GM23338 (cell line): ENCODE measurements at regions not wholly inside any gene's neighbourhood (a gene's known extent, or its start where the extent isn't known, plus 50 kb on each side); places are given as distances from the start of the nearest gene placed in this dataset.
A peak's percentile ranks its signal among the peaks of the same experiment; 100 is the strongest.

ENCODE experiments used
- ATAC-seq: fragments of 200-7000 bp; cut with Tn5 transposase; 3 replicates; pipeline ENCODE4 v1.9.1; 2020
- DNase-seq: peaks from one replicate; pipeline ENCODE4 v3.0.0-alpha.2; 2015; ENCODE audit warnings: low spot score
- H2AFZ ChIP-seq: fragments of 200-600 bp; sonication (generic); 2 replicates; pipeline ENCODE4 v1.8.0; 2016; ENCODE audit warnings: antibody characterized with exemption, mild to moderate bottlenecking, moderate library complexity
- H3F3A ChIP-seq: fragments of 200-600 bp; sonication (generic); replicated peaks from 2 replicates; pipeline ENCODE4 v1.8.0; 2017; ENCODE audit warnings: antibody characterized with exemption, mixed run types, low read depth
- H3K27ac ChIP-seq: fragments of 200-600 bp; sonication (generic); 2 replicates; pipeline ENCODE4 v1.6.1; 2016; ENCODE audit warnings: low read depth
- H3K27me3 ChIP-seq: fragments of 200-600 bp; sonication (generic); 2 replicates; pipeline ENCODE4 v1.8.0; 2016; ENCODE audit warnings: mild to moderate bottlenecking, mixed run types, moderate library complexity; ENCODE audit not compliant: insufficient read depth
- H3K36me3 ChIP-seq: fragments of 200-600 bp; sonication (generic); 2 replicates; pipeline ENCODE4 v1.8.0; 2016; ENCODE audit warnings: mild to moderate bottlenecking; ENCODE audit not compliant: insufficient read depth
- H3K4me1 ChIP-seq: fragments of 200-600 bp; sonication (generic); 2 replicates; pipeline ENCODE4 v1.8.0; 2016; ENCODE audit warnings: mild to moderate bottlenecking, moderate library complexity; ENCODE audit not compliant: insufficient read depth
- H3K4me2 ChIP-seq: fragments of 200-600 bp; sonication (generic); 2 replicates; pipeline ENCODE4 v1.7.1; 2017; ENCODE audit warnings: mixed run types
- H3K4me3 ChIP-seq: fragments of 200-600 bp; sonication (generic); 2 replicates; pipeline ENCODE4 v1.6.1; 2016; ENCODE audit warnings: mixed run types
- H3K79me2 ChIP-seq: fragments of 200-600 bp; sonication (generic); replicated peaks from 2 replicates; pipeline ENCODE4 v1.8.0; 2017; ENCODE audit warnings: mild to moderate bottlenecking; ENCODE audit not compliant: insufficient read depth
- H3K9me2 ChIP-seq: fragments of 200-600 bp; sonication (generic); 2 replicates; pipeline ENCODE4 v1.8.0; 2017; ENCODE audit not compliant: insufficient read depth
- H4K20me1 ChIP-seq: fragments of 200-600 bp; sonication (generic); replicated peaks from 2 replicates; pipeline ENCODE4 v1.8.0; 2017; ENCODE audit warnings: mild to moderate bottlenecking; ENCODE audit not compliant: insufficient read depth
- H3K27ac Mint-ChIP-seq: 2 replicates; pipeline ENCODE4 v1.8.0; 2020; ENCODE audit warnings: inconsistent platforms, mild to moderate bottlenecking, moderate library complexity, mixed read lengths
- H3K27me3 Mint-ChIP-seq: 3 replicates; pipeline ENCODE4 v1.8.0; 2022; ENCODE audit warnings: low read depth, mild to moderate bottlenecking, moderate library complexity, mixed read lengths, inconsistent platforms; ENCODE audit not compliant: insufficient read depth, poor library complexity
- H3K36me3 Mint-ChIP-seq: 3 replicates; pipeline ENCODE4 v1.8.0; 2021; ENCODE audit warnings: low read depth, mild to moderate bottlenecking, inconsistent platforms, moderate library complexity, mixed read lengths
- H3K4me1 Mint-ChIP-seq: 3 replicates; pipeline ENCODE4 v1.8.0; 2020; ENCODE audit warnings: mild to moderate bottlenecking, inconsistent platforms, mixed read lengths
- H3K4me3 Mint-ChIP-seq: 3 replicates; pipeline ENCODE4 v1.8.0; 2021; ENCODE audit warnings: moderate library complexity, mild to moderate bottlenecking, inconsistent platforms, mixed read lengths
- H3K9me3 Mint-ChIP-seq: 3 replicates; pipeline ENCODE4 v1.8.0; 2020; ENCODE audit warnings: moderate library complexity, mild to moderate bottlenecking, inconsistent platforms, mixed read lengths
- CREB1 ChIP-seq: fragments of 250-450 bp; sonication (Bioruptor Pico); IDR thresholded peaks from 2 replicates; pipeline ENCODE4 v1.5.0; 2020; ENCODE audit warnings: low read depth, mild to moderate bottlenecking, moderate library complexity
- EZH2 ChIP-seq: fragments of 200-600 bp; sonication (generic); IDR thresholded peaks from one replicate; pipeline ENCODE4 v1.8.0; 2017; ENCODE audit warnings: antibody characterized with exemption, mild to moderate bottlenecking, low read depth; ENCODE audit not compliant: unreplicated experiment
- EZH2phosphoT487 ChIP-seq: fragments of 200-600 bp; sonication (generic); IDR thresholded peaks from one replicate; pipeline ENCODE4 v1.8.1; 2018; ENCODE audit warnings: antibody characterized with exemption; ENCODE audit not compliant: unreplicated experiment
- JUNB ChIP-seq: IDR thresholded peaks from one replicate; pipeline ENCODE4 v1.6.1; 2016; ENCODE audit warnings: antibody characterized with exemption; ENCODE audit not compliant: unreplicated experiment
- NANOG ChIP-seq: IDR thresholded peaks from 2 replicates; pipeline ENCODE4 v1.6.1; 2016; ENCODE audit warnings: antibody characterized with exemption, borderline replicate concordance
- POLR2AphosphoS5 ChIP-seq: IDR thresholded peaks from 2 replicates; pipeline ENCODE4 v1.6.1; 2016; ENCODE audit warnings: antibody characterized with exemption, low read depth
- STAT1 ChIP-seq: IDR thresholded peaks from one replicate; pipeline ENCODE4 v1.6.1; 2016; ENCODE audit warnings: antibody characterized with exemption; ENCODE audit not compliant: unreplicated experiment
- ZNF114 ChIP-seq: fragments of 250-450 bp; sonication (Bioruptor Pico); IDR thresholded peaks from 2 replicates; pipeline ENCODE4 v1.5.0; 2020; ENCODE audit warnings: mild to moderate bottlenecking, moderate library complexity
- ZNF331 ChIP-seq: fragments of 250-450 bp; sonication (Bioruptor Pico); IDR thresholded peaks from 2 replicates; pipeline ENCODE4 v1.5.0; 2020; ENCODE audit warnings: low read depth, mild to moderate bottlenecking, moderate library complexity
- TF ChIP-seq, protein P1 (sequence below), 2 experiments: fragments of 200-600 bp in 1 of 2; sonication (generic) in 1 of 2; conservative IDR thresholded peaks; 2 replicates each; pipeline versions ENCODE4 v1.5.1 to v1.6.1; 2016 to 2017; ENCODE audit warnings: antibody characterized with exemption in 2 of 2, low read depth in 2 of 2, mild to moderate bottlenecking in 2 of 2, moderate library complexity in 1 of 2
- TF ChIP-seq, protein P2 (sequence below): fragments of 250-450 bp; sonication (Bioruptor Pico); IDR thresholded peaks from 2 replicates; pipeline ENCODE4 v1.5.0; 2020; ENCODE audit warnings: mild to moderate bottlenecking, moderate library complexity
- TF ChIP-seq, protein P3 (sequence below): IDR thresholded peaks from one replicate; pipeline ENCODE4 v1.6.1; 2018; ENCODE audit warnings: antibody characterized with exemption; ENCODE audit not compliant: unreplicated experiment
- TF ChIP-seq, protein P4 (sequence below): IDR thresholded peaks from 2 replicates; pipeline ENCODE4 v1.6.1; 2016; ENCODE audit warnings: antibody characterized with exemption

DNA sequence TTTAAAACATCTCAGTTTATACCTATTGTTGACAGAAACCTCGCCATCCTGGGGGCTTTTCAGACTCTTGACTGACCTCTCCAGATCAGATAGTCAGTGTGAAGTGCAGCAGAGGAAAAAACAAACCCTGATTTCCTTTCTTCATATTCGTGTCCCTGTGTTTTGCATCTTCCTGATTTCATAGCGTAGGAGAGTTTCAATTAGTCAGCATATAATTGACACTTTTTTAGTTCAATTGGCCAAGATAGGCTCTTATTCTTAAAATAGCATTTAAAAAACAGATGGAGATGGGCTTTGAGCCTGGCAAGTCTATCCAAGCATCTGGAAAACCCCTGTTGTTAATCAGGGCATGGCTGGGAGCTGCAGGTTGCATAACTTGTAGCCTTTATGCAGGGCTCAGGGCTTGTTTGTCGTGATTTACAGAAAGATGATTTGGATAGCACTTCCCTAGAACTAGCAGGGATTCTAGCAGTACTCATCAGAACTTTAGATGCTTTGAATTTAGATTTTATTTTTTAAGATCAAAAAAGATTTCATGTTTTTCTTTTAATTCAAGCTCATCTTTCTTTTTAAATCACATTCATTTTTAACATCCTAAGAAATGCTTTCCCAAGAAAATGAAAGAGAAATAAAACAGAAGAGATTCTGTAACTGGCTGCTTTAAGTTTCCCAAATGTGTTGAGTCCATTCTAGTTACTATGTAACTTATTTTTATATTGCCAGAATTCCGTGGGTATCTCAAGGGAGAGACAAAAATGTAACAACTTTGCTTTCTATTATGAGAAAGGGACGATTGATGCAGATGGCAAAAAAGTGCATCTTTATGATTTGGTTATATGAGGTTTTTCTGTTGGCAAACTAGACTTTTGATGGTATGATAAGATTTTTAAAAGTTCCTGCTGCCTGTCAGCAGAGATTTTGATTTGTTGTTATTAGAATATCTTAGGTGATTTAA lies 270.8 kb upstream of the FZD8 start:
- no peak overlapping the region for H3K27ac ChIP-seq
- no peak overlapping the region for H3K27ac Mint-ChIP-seq

More for the DNA sequence above, 270.8 kb upstream of the FZD8 start:
- Mint-ChIP-seq H3K27me3 (no peaks in the 10 kb centered on the region), H3K4me3 (no peak overlapping the region), H3K9me3 (no peaks in the 10 kb centered on the region), H3K36me3 (no peaks in the 10 kb centered on the region), H3K4me1 (peaks cover 26% of the 10 kb centered on the region)
- ATAC-seq (peak; percentile 50), DNase-seq (peak; percentile 39)
- H3K27me3 ChIP-seq: no peaks in the 10 kb centered on the region
- H3K9me2 ChIP-seq: no peaks in the 10 kb centered on the region
- no peaks in the 10 kb centered on the region for H3F3A ChIP-seq
- no peaks in the 10 kb centered on the region for H3K36me3 ChIP-seq
- no peaks in the 10 kb centered on the region for H4K20me1 ChIP-seq
- H3K4me1 ChIP-seq: peaks cover 3% of the 10 kb centered on the region; the same call in 1 of the 2 replicates
- TF ChIP-seq POLR2AphosphoS5 (no peak), EZH2 (no peak), EZH2phosphoT487 (no peak), ZNF114 (CRISPR knock-in tag) (no peak), JUNB (no peak), NANOG (no peak), CREB1 (CRISPR knock-in tag) (no peak), ZNF331 (CRISPR knock-in tag) (no peak), STAT1 (no peak)
- TF ChIP-seq, protein P1, sequence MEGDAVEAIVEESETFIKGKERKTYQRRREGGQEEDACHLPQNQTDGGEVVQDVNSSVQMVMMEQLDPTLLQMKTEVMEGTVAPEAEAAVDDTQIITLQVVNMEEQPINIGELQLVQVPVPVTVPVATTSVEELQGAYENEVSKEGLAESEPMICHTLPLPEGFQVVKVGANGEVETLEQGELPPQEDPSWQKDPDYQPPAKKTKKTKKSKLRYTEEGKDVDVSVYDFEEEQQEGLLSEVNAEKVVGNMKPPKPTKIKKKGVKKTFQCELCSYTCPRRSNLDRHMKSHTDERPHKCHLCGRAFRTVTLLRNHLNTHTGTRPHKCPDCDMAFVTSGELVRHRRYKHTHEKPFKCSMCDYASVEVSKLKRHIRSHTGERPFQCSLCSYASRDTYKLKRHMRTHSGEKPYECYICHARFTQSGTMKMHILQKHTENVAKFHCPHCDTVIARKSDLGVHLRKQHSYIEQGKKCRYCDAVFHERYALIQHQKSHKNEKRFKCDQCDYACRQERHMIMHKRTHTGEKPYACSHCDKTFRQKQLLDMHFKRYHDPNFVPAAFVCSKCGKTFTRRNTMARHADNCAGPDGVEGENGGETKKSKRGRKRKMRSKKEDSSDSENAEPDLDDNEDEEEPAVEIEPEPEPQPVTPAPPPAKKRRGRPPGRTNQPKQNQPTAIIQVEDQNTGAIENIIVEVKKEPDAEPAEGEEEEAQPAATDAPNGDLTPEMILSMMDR (conservative IDR thresholded peaks at IDR 0.05; ENCODE audit: low read depth in 2 of 2): no peak
- TF ChIP-seq, protein P2, sequence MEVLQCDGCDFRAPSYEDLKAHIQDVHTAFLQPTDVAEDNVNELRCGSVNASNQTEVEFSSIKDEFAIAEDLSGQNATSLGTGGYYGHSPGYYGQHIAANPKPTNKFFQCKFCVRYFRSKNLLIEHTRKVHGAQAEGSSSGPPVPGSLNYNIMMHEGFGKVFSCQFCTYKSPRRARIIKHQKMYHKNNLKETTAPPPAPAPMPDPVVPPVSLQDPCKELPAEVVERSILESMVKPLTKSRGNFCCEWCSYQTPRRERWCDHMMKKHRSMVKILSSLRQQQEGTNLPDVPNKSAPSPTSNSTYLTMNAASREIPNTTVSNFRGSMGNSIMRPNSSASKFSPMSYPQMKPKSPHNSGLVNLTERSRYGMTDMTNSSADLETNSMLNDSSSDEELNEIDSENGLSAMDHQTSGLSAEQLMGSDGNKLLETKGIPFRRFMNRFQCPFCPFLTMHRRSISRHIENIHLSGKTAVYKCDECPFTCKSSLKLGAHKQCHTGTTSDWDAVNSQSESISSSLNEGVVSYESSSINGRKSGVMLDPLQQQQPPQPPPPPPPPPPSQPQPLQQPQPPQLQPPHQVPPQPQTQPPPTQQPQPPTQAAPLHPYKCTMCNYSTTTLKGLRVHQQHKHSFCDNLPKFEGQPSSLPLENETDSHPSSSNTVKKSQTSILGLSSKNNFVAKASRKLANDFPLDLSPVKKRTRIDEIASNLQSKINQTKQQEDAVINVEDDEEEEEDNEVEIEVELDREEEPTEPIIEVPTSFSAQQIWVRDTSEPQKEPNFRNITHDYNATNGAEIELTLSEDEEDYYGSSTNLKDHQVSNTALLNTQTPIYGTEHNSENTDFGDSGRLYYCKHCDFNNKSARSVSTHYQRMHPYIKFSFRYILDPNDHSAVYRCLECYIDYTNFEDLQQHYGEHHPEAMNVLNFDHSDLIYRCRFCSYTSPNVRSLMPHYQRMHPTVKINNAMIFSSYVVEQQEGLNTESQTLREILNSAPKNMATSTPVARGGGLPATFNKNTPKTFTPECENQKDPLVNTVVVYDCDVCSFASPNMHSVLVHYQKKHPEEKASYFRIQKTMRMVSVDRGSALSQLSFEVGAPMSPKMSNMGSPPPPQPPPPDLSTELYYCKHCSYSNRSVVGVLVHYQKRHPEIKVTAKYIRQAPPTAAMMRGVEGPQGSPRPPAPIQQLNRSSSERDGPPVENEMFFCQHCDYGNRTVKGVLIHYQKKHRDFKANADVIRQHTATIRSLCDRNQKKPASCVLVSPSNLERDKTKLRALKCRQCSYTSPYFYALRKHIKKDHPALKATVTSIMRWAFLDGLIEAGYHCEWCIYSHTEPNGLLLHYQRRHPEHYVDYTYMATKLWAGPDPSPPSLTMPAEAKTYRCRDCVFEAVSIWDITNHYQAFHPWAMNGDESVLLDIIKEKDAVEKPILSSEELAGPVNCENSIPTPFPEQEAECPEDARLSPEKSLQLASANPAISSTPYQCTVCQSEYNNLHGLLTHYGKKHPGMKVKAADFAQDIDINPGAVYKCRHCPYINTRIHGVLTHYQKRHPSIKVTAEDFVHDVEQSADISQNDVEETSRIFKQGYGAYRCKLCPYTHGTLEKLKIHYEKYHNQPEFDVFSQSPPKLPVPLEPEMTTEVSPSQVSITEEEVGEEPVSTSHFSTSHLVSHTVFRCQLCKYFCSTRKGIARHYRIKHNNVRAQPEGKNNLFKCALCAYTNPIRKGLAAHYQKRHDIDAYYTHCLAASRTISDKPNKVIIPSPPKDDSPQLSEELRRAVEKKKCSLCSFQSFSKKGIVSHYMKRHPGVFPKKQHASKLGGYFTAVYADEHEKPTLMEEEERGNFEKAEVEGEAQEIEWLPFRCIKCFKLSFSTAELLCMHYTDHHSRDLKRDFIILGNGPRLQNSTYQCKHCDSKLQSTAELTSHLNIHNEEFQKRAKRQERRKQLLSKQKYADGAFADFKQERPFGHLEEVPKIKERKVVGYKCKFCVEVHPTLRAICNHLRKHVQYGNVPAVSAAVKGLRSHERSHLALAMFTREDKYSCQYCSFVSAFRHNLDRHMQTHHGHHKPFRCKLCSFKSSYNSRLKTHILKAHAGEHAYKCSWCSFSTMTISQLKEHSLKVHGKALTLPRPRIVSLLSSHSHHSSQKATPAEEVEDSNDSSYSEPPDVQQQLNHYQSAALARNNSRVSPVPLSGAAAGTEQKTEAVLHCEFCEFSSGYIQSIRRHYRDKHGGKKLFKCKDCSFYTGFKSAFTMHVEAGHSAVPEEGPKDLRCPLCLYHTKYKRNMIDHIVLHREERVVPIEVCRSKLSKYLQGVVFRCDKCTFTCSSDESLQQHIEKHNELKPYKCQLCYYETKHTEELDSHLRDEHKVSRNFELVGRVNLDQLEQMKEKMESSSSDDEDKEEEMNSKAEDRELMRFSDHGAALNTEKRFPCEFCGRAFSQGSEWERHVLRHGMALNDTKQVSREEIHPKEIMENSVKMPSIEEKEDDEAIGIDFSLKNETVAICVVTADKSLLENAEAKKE (CRISPR knock-in tag): no peak
- TF ChIP-seq, protein P3, sequence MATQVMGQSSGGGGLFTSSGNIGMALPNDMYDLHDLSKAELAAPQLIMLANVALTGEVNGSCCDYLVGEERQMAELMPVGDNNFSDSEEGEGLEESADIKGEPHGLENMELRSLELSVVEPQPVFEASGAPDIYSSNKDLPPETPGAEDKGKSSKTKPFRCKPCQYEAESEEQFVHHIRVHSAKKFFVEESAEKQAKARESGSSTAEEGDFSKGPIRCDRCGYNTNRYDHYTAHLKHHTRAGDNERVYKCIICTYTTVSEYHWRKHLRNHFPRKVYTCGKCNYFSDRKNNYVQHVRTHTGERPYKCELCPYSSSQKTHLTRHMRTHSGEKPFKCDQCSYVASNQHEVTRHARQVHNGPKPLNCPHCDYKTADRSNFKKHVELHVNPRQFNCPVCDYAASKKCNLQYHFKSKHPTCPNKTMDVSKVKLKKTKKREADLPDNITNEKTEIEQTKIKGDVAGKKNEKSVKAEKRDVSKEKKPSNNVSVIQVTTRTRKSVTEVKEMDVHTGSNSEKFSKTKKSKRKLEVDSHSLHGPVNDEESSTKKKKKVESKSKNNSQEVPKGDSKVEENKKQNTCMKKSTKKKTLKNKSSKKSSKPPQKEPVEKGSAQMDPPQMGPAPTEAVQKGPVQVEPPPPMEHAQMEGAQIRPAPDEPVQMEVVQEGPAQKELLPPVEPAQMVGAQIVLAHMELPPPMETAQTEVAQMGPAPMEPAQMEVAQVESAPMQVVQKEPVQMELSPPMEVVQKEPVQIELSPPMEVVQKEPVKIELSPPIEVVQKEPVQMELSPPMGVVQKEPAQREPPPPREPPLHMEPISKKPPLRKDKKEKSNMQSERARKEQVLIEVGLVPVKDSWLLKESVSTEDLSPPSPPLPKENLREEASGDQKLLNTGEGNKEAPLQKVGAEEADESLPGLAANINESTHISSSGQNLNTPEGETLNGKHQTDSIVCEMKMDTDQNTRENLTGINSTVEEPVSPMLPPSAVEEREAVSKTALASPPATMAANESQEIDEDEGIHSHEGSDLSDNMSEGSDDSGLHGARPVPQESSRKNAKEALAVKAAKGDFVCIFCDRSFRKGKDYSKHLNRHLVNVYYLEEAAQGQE: no peak
- TF ChIP-seq, protein P4, sequence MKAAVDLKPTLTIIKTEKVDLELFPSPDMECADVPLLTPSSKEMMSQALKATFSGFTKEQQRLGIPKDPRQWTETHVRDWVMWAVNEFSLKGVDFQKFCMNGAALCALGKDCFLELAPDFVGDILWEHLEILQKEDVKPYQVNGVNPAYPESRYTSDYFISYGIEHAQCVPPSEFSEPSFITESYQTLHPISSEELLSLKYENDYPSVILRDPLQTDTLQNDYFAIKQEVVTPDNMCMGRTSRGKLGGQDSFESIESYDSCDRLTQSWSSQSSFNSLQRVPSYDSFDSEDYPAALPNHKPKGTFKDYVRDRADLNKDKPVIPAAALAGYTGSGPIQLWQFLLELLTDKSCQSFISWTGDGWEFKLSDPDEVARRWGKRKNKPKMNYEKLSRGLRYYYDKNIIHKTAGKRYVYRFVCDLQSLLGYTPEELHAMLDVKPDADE: no peak
- H3K4me2 ChIP-seq: 0 out of 2 replicates have a peak overlapping the region, but pooled peaks have one; percentile 3
- H3K4me3 ChIP-seq: no peak overlapping the region
- H2AFZ ChIP-seq: peak overlapping the region; percentile 43; the same call in 1 of the 2 replicates
- no peaks in the 10 kb centered on the region for H3K79me2 ChIP-seq
